IPS-18c (cell line): ENCODE measurements at regions not wholly inside any gene's neighbourhood (a gene's known extent, or its start where the extent isn't known, plus 50 kb on each side); places are given as distances from the start of the nearest gene placed in this dataset.

Experiments used
- H3K4me3 ChIP-seq: 2 replicates; pipeline ENCODE4 v1.7.0; 2013; ENCODE audit warnings: low read depth, mild to moderate bottlenecking, low read length, moderate library complexity; ENCODE audit not compliant: insufficient read depth
- H3K9me3 ChIP-seq: one replicate; pipeline ENCODE4 v1.6.1; 2013; ENCODE audit warnings: mild to moderate bottlenecking, low read length, moderate library complexity; ENCODE audit not compliant: control insufficient read depth, insufficient read depth

DNA sequence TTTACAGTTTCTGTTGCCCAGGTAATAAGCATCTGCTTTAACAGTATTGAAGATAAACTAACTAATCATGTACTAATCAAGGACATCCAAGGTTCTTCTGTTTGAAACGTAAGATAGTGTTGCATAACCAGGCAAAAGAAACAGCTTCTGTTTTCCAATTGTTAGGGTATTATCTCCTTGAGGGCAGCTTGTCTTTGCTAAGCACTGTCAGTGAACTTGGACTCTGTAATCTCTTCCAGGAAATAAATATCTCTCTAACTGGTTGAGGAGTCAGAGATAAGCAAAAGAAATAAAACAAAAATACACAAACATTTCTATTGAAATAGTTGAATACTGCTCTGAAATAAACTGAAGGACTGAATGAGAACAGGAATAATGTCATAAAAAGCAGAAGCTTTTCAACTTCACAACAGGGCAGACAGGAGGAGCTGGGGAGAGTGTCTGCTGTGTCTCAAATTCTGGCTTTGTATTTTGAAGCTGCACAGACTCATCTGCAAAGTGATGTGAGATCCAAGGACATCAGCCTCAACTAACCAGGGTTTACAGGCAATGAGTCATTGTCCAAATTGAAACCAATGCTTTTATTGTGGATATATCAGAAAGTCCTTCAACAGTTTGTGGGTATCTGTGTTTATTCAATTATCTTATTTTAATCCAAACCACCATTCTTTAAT is 1253.0 kb upstream of the PCDH7 start:
- H3K4me3 ChIP-seq: no peak overlapping the region

More for the DNA sequence above, 1253.0 kb upstream of the PCDH7 start:
- no peaks in the 10 kb centered on the region for H3K9me3 ChIP-seq
